GM19463 (cell line): ENCODE measurements at regions not wholly inside any gene's neighbourhood (a gene's known extent, or its start where the extent isn't known, plus 50 kb on each side); places are given as distances from the start of the nearest gene placed in this dataset.

Source experiments
- ATAC-seq: cut with Tn5 transposase; IDR thresholded peaks from one replicate; pipeline ENCODE4 v1.9.1; 2021; ENCODE audit warnings: mild to moderate bottlenecking, moderate library complexity; ENCODE audit not compliant: unreplicated experiment

DNA sequence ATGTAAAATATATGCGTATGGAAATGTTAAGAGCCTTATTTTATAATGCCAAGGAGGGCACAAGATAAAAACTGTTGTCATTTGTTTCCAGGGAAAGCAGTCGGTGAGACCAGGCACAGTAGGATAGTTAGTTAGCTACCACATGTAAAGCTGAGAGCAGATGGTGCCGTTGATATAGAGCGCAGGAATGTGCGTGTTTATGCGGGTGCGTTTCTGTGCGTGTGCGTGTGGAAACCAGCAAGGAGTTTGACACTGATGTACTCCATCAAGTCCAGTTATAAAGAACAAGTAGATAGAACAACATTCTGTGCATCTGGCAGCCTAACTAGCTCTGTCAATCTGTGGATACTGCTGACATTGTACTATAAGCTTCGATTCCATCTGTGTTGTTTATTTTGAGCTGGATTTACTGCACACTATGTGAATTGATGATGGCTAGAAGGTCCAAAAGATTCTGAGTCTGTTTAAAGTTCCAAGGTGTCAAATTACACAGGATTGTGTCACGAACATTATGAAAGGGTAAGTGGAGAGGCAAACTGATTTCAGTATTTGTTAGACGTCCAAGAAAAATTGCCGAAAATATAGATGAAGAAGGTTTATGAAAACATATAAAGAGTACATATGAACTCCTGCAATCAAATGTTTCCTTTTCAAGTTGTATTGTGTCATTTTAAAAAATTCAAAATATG is 494.9 kb upstream of the MEF2C start:
- no peak for ATAC-seq

DNA sequence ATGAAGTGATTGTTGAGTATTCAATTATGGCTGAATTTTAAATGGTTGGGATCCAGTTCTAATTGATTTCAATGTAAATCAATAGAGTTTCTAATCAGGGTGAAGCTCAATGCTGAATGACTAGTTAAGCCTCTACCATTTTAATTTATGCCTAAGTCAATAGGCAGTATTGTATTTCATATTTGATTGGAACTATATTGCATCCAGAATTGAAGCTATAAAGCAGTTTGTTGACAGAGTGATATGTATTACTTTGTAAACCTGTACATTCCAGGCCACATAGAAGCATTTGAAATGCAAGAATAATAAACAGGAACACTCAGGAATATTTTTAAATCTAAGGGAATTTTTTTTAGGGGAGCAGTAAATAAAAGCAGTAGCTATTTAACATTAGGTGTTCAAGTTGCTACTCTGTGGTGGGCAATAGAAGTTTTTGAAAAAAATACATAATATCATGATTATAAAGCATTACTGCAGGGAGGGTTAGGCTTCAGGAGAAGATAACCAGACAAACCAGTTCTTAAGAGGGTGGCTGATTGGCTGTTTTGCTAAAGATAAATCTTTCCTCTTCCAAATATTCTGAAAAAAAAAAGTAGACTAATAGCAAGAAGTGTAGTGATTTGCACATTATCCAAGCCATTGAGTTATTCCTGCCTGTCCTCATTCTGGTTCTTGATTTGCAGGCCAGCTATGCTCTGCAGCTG is 492.0 kb upstream of the MEF2C start:
- no peak for ATAC-seq

DNA sequence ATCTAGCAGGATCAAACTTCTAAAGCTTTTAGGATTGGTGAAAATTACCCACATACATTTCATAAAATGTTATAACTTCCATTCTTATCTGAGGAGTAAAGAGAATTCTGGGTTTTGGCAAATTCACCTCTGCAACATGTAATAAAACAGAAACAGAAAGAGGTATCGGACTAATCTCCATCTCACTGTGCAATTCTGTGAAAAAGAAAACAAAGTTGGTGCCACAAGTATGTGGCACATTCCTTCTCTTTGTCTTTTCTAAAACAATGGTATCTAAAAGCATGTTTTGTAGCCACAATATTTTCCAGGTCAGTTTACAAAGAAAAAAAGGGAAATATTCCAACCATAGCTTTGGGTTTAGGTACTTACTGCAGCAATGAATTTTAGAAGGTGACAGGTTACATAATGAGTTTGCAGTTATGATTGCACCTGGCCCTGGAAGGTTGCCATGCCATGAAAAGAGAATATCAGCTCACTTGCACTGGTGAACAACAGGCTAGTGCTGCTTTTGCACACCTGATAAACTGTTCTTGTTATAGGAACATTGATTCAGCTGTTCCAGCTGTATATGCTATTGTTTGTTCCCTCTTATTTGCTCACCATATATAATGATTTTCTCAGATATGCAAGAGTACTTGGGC is 491.3 kb upstream of the MEF2C start:
- no peak for ATAC-seq

DNA sequence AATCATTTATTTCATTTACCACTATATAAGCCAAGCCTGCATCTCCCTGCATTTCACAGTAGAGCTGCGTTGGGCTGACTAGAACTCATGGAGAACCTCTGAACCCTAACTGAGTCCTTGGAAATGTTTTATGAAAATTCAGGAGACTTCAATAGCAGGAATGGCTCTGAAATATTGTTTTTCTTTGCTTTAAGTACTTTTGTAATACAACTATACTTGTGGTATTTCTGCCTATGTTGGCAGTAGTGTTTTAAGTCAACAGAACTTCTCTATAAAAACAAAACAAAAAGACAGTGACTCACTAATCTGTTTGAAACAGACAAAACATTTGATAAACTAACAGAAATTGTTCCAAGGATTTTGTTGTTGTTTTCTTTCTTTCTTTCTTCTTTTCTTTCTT is 489.2 kb upstream of the MEF2C start:
- no peak for ATAC-seq

DNA sequence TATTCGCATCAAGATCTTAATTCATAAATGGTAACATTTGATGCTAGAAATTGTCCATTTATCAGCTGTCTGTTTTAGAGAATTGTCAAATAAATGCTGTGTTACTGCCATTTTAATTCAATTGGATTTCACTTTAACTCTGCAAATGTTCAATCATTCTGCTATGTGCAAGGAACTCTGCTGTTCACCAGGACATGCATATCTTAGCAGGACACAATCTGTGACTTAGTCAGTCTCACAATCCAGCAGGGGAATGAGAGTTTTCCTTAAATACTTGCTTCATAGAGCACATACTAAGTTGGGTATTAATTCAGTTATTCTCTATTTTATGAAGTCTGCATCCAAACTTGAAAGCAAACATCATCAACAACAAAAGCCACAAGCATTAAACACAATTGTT is 488.7 kb upstream of the MEF2C start:
- no peak for ATAC-seq

DNA sequence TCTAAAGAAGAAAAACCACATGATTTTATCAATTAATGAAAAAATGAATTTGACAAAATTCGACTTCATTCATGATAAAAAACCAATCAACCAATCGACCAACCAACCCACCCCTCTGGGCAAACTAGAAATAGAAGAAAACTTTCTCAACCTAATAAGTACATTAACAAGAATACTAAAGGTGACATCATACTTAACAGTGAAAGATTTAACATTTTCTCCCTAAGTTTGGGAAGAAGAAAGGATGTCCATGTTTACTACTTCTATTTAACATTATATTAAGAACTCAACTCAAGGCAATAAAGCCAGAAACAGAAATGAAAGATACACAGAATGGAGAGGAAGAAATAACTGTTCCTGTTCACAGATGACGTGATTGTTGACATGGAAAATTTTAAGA is 476.1 kb upstream of the MEF2C start:
- ATAC-seq, result no peak

DNA sequence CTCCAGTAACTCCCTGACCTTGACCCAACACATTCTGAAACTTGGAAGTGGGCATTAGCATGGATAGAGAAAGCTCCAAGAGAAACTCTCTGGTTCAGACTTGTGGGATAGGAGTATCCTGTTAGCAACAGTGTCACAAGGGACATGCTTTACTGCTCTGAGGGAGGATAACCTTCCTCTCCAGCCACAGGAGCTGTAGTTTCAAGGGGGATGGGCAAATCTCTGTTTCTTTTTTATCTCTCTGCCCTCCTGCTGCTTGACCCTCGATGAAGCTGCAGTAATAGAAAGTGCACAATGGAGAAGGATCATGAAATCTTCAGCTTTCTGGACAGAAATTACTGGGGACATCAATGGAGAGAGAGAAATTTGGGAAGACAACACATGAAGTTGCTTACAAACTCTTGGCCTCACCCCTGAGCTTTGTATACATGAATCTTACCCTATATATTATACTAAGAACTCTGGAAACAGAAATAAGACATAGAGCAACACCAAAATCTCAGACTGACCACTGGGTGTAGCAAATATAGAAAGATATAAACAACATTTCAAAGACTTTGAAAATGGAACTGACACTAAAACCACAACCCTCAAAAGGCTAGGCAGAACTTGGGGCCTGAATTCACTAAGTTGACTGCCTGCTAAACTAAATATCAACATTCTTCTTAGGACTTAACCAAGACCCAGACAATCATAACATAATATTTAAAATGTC is 471.0 kb upstream of the MEF2C start:
- peak; percentile 56 for ATAC-seq

DNA sequence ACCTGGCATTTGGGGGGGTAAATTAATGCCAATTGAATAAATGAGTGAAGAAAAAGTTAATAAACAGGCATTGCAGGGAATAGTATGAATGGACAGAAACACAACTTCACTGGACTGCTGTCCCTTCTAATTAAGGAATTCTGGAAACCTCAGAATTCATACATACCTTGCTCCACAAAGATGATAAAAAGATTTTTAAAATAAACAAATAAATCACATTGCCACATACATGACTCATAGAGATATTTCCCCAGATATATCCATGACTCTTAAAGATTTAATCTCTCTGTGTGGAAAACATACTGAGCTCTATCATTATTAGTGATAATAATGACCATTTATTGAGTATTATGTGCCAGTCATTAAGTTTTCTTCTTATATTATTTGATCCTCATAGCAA is 469.0 kb upstream of the MEF2C start:
- ATAC-seq, result no peak

DNA sequence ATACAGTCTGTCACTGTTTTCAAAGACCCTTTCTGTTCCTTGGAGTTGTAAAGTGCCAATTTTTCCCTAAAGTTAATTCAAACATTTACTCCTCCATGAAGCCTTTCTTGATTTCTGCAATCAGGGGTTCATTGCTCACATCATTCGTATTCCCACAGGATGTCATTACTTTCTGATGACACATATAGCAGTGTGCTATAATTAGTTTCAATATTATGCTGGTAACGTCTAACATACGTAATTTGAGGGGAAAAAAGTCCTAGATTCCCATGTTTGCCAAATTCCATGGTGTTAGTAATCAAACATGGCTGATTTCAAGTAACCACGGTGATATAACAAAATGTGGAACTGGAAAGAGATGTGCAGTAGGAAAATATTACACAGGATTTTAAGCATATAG is 468.2 kb upstream of the MEF2C start:
- ATAC-seq, result no peak

DNA sequence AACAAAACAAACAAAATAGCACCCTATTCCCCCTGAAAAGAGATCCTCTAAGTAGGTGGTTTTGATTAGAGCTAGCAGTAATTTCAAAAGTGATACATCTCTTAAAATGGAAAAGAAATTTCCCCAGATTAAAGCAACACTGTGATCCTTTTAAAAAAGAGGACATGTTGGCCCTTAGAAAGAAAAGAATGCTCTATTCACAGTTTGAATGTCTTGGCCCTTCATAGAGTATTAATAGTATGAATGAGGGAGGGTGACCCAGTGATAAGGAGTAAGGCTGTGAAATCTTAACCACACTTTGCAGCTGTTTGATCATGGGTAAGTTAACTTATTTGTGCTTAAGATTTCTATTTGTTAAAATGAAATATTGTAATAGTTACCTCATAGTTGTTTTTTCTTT is 467.7 kb upstream of the MEF2C start:
- no peak for ATAC-seq

DNA sequence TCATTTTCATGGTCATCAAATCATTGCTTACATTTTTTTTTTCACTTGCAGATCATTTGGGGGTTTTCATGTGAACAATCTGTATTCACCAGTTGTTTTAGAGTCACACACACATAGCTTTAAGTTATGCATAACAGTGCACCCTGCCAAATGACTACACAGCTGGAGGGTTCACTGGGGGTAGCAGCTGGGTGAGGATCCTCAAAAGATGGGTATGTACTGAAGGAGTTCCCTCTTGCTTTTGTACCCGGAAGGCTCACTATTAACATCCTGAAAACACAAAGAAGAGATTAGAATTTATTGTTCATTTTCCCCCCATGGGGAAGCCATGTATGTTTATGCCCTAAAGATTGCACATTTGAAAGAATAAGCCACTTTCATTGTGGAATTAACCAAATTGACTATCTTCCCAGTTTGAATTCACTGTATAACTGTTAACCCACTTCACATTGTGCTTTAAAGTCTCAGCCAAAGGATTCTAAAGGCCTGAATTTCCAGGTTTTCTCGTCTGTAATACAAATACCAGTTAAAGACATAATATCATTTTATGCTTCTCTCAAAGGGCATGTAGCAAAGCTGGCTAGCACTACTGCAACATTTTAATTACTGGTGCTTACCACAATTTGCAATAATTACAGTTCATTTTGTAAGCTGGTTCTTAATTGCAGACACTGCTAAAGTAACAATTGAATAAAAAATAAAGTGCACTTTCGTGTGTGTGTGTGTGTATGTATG is 466.4 kb upstream of the MEF2C start:
- ATAC-seq, result no peak

DNA sequence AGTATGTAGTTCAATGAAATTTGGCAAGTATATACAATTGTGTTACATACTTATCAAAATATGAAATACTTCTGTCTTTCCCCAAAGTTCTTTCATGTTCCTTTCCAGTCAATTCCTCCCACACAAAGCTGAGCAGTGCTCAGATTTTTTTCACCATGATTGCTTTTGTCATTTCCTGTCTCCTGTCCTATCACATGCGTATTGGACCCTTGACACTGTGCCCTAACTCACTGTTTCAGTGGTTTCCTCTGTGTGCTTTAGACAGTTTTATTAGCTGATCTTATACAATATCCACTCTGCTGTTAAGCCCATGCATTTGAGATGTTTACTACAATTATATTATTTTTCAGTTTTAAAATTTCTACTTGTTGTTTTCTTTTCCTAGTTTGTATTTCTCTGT is 463.6 kb upstream of the MEF2C start:
- ATAC-seq, result no peak

DNA sequence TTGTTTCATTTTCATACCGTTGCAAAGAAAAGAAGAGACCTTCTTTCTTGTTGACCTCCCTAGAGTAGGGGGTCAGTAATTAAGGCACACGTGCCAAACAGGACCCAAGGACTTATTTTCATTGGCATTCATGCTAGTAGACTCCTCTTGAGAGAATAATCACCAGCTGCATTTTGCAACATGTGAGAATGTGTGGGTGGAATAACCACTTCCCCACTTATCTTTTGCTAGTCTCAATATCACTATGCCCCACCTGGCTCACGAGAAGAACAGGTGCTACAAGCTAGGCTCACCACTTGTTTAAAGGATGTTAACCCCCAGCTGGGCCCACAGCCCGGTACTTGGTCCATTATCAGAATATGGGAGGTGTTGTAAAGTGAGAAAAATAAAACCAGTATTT is 460.7 kb upstream of the MEF2C start:
- peak; percentile 93 for ATAC-seq

DNA sequence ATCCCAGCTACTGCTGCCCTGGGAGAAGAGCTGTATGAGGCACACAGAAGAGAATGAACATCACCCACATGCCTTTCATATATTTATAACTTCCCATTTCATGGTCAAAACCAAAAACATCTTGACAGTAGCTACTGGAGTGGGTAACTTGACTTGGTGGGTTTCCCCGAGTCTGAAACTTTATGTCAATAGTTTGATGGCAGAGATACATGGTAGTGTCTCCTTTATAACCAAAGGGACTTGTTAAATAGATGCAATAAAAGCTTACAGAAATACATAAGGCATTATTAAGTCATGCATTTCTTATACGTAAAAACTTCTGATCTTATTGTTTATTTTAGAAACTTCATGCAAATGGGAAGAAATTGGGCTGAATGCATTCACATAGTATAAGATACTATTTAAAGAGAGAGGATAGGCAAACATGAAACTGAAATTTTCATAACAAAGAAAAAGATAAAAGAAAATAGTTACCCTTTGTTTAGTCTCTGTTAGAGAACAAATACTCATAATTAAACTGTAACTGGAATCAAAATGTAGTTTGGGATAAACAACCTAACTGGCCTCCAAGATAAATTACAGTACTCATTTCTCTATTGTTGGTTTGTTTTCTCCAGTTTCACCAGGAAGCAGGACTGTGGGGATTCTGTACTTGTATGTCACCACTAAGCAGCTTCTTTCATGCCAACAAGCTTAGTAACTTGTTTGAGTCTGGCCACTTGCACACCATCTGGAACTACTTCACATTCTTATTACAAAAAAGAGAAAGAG is 459.3 kb upstream of the MEF2C start:
- ATAC-seq, result peak; percentile 16

DNA sequence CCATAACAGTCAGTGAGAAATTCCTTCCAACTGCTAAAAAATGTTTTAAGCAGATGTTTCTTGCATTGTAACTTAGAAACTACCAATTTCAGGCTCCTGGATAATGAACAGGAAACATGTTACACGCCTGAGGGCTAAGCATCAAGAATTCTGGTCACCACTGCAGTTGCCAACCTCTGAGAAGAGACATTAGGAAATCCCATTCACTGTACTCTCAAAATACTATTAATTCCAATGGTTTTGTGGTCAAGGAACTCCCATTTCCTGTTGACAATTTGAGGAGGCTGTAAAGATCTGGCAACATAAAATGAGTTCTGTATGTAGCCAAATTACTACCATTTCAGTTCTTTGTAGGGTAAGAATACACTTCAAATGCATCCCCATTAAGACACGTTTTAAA is 456.0 kb upstream of the MEF2C start:
- no peak for ATAC-seq

DNA sequence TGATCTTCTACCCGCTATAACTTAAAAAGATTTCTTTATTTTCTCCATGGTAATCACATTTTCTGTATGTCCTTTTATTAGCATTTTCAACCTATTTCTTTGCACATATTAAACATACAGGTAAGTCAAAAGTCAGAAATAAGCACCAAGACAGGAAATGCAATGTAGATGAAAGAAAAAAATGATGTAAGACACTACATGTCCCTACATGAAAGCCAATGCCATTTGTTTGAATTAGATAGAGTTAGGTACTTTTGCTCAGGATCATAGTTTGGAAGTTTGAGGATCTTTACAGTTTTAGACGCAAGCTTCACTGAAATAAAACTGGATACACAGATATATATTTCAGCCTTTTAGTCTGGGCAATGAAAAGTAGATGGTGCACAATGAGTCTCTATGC is 453.1 kb upstream of the MEF2C start:
- ATAC-seq, result no peak

DNA sequence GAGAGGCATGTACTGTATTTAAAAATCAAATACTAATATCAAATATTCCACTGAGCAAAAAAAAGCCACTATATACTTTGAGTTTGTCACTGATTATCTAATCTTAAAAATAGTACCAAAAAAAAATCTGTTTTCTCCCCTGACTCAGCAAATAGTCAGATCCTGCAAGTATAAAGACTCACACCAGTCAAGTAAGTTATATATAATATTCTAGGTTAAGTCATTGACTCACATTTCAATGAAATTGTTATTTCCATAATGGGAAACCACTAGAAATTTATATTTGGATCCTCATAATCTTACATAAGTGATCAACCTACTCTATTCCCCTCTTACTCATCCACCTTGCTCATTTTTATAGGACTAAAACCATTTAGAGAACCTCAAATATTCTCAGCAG is 447.2 kb upstream of the MEF2C start:
- ATAC-seq, result no peak

DNA sequence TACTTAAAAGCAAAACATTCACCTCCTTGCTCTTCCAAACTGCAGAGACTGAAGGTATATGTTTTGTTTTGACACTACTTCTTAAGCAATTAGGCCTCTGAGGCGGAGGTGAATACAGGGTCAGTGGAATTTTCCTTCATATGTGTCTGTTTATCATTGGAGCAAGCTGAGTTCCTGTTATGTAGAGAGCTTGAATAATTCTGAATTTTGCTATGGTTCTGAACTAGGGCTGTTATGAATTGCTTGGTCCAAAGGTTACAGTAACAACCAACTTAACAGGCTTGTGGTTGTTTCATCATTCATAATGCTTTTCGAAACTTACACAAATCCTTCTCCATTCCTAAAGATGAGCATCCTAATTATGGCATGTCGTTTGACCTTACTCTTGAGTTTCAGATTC is 444.6 kb upstream of the MEF2C start:
- ATAC-seq, result no peak

DNA sequence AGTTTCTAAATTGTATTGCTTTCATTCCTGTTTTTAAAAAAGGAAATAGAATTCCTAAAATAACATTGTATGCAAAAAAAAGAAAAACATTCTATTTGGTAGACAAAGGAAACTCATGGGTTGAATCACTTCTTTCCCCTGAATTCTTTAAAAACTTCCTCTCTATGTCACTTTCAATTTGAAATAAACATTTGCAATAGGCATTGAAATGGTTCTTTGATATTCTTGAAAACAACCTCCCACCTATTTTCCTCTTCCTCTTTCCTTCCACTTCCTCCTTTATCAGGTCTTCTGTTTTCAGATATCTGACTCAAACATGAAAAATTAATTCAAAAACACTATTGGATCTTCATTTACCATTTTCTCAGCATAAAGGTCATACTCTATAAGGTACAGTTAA is 442.0 kb upstream of the MEF2C start:
- ATAC-seq, result no peak
